Keratinocyte (primary cell): ENCODE measurements at regions not wholly inside any gene's neighbourhood (a gene's known extent, or its start where the extent isn't known, plus 50 kb on each side); places are given as distances from the start of the nearest gene placed in this dataset.

Experiments used
- DNase-seq: peaks from one replicate; pipeline ENCODE4 v3.0.0-alpha.2; 2011; ENCODE audit warnings: low read depth, missing footprints, low spot score
- FAIRE-seq: peaks from 2 replicates; lab custom pipeline; 2011; peaks lifted over from hg19 to GRCh38; lab: Jason Lieb, UNC
- H2AFZ ChIP-seq: 2 replicates; pipeline ENCODE4 v1.6.0; 2012; ENCODE audit warnings: low read length, control low read depth, inconsistent platforms; ENCODE audit not compliant: control insufficient read depth
- H3K27ac ChIP-seq: 2 replicates; pipeline ENCODE4 v1.5.1; 2011; ENCODE audit warnings: low read length; ENCODE audit not compliant: control insufficient read depth, insufficient read depth
- H3K27me3 ChIP-seq: 3 replicates; pipeline ENCODE4 v1.6.0; 2011; ENCODE audit warnings: low read length; ENCODE audit not compliant: control insufficient read depth, insufficient read depth; ENCODE audit errors: extremely low read depth
- H3K36me3 ChIP-seq, 2 experiments: 2 replicates in 1 of 2; 3 replicates in 1 of 2; pipeline ENCODE4 v1.5.1; 2011; ENCODE audit warnings: low read length in 2 of 2, mild to moderate bottlenecking in 1 of 2; ENCODE audit not compliant: control insufficient read depth in 2 of 2, insufficient read depth in 2 of 2; ENCODE audit errors: extremely low read depth in 1 of 2
- H3K4me1 ChIP-seq: 3 replicates; pipeline ENCODE4 v1.5.1; 2011; ENCODE audit warnings: low read length; ENCODE audit not compliant: control insufficient read depth, insufficient read depth; ENCODE audit errors: extremely low read depth
- H3K4me2 ChIP-seq: 3 replicates; pipeline ENCODE4 v1.6.0; 2011; ENCODE audit warnings: low read depth, low read length; ENCODE audit not compliant: control insufficient read depth, insufficient read depth; ENCODE audit errors: extremely low read depth
- H3K4me3 ChIP-seq, 3 experiments: fragments of 200-600 bp in 1 of 3; sonication (generic) in 1 of 3; 2 replicates in 2 of 3; 3 replicates in 1 of 3; pipeline ENCODE4 v1.5.1; 2011 to 2016; ENCODE audit warnings: low read length in 3 of 3, mild to moderate bottlenecking in 3 of 3, control low read depth in 2 of 3, inconsistent platforms in 1 of 3, low read depth in 1 of 3, mixed read lengths in 1 of 3, mixed run types in 1 of 3, moderate library complexity in 1 of 3; ENCODE audit not compliant: control insufficient read depth in 2 of 3, insufficient read depth in 2 of 3; ENCODE audit errors: extremely low read depth in 1 of 3
- H3K79me2 ChIP-seq: 2 replicates; pipeline ENCODE4 v1.6.0; 2012; ENCODE audit warnings: low read length; ENCODE audit not compliant: control insufficient read depth, insufficient read depth
- H3K9ac ChIP-seq: 3 replicates; pipeline ENCODE4 v1.6.0; 2011; ENCODE audit warnings: low read length; ENCODE audit not compliant: control insufficient read depth, insufficient read depth; ENCODE audit errors: extremely low read depth
- H3K9me1 ChIP-seq: 3 replicates; pipeline ENCODE4 v1.6.0; 2011; ENCODE audit warnings: low read length; ENCODE audit not compliant: control insufficient read depth, insufficient read depth; ENCODE audit errors: extremely low read depth
- H3K9me3 ChIP-seq: 2 replicates; pipeline ENCODE4 v1.5.1; 2012; ENCODE audit warnings: low read depth, low read length; ENCODE audit not compliant: control insufficient read depth
- H4K20me1 ChIP-seq: 3 replicates; pipeline ENCODE4 v1.6.0; 2011; ENCODE audit warnings: low read length; ENCODE audit not compliant: control insufficient read depth, insufficient read depth; ENCODE audit errors: extremely low read depth
- CTCF ChIP-seq, 3 experiments: IDR thresholded peaks in 1 of 3; conservative IDR thresholded peaks in 1 of 3; optimal IDR thresholded peaks in 1 of 3; 2 replicates in 2 of 3; 3 replicates in 1 of 3; pipeline versions ENCODE3 to v1.5.1; 2011; ENCODE audit warnings: low read length in 3 of 3, mild to moderate bottlenecking in 3 of 3, moderate library complexity in 2 of 3, control low read depth in 1 of 3, inconsistent platforms in 1 of 3; ENCODE audit not compliant: insufficient read depth in 2 of 3; ENCODE audit errors: extremely low read depth in 1 of 3
- EZH2 ChIP-seq: IDR thresholded peaks from one replicate; pipeline ENCODE4 v1.6.1; 2012; ENCODE audit warnings: inconsistent platforms, mild to moderate bottlenecking, low read length, moderate library complexity
- dilution Hi-C: fragments of 300-500 bp; cut with MboI; formaldehyde crosslinking; loops from one replicate; pipeline ENCODE4 v1.7.0; 2020; ENCODE audit warnings: low sequenced_read_pairs; ENCODE audit not compliant: extremely low pct_ligation_motif_present

GRCh38 chr5:155759984-155760383 lies 567.0 kb upstream of the SGCD start:
- dilution Hi-C loops, result no loop called here
- Histone ChIP-seq H3K27me3 (no peaks in the 10 kb centered on the region), H3K4me1 (no peaks in the 10 kb centered on the region), H3K9ac (no peak overlapping the region), H3K79me2 (no peaks in the 10 kb centered on the region), H3K4me3 (no peak overlapping the region), H3K4me2 (no peak overlapping the region), H3K36me3 (no peaks in the 10 kb centered on the region), H3K27ac (no peak overlapping the region), H3K9me3 (peaks cover 2% of the 10 kb centered on the region), H4K20me1 (no peaks in the 10 kb centered on the region), H3K9me1 (no peaks in the 10 kb centered on the region), H2AFZ (no peak overlapping the region)
- FAIRE-seq (no peak), DNase-seq (no peak)
- TF ChIP-seq EZH2, result no peak
- TF ChIP-seq CTCF (optimal IDR thresholded peaks at IDR 0.05 in 1 of 3, IDR thresholded peaks at IDR 0.05 in 1 of 3, conservative IDR thresholded peaks at IDR 0.05 in 1 of 3; ENCODE audit: extremely low read depth in 1 of 3, insufficient read depth in 2 of 3, low read length in 3 of 3), result no peak

GRCh38 chr5:155761502-155761901 lies 565.5 kb upstream of the SGCD start:
- H3K4me2 ChIP-seq, result no peak overlapping the region
- H3K36me3 ChIP-seq, result no peaks in the 10 kb centered on the region
- H2AFZ ChIP-seq, result no peak overlapping the region
- no peak overlapping the region for H3K4me3 ChIP-seq
- no peaks in the 10 kb centered on the region for H3K27me3 ChIP-seq
- DNase-seq (no peak), FAIRE-seq (no peak)
- no peak overlapping the region for H3K9ac ChIP-seq
- peaks cover 2% of the 10 kb centered on the region for H3K9me3 ChIP-seq
- no peaks in the 10 kb centered on the region for H4K20me1 ChIP-seq
- dilution Hi-C loops, result no loop called here
- H3K79me2 ChIP-seq, result no peaks in the 10 kb centered on the region
- TF ChIP-seq EZH2 (no peak), CTCF (optimal IDR thresholded peaks at IDR 0.05 in 1 of 3, IDR thresholded peaks at IDR 0.05 in 1 of 3, conservative IDR thresholded peaks at IDR 0.05 in 1 of 3; ENCODE audit: extremely low read depth in 1 of 3, insufficient read depth in 2 of 3, low read length in 3 of 3) (no peak)
- no peaks in the 10 kb centered on the region for H3K9me1 ChIP-seq
- no peak overlapping the region for H3K27ac ChIP-seq
- H3K4me1 ChIP-seq, result no peaks in the 10 kb centered on the region
